HG03066 (cell line): ENCODE measurements at regions not wholly inside any gene's neighbourhood (a gene's known extent, or its start where the extent isn't known, plus 50 kb on each side); places are given as distances from the start of the nearest gene placed in this dataset.
"Not testable (repeated sequence)": the region's sequence is repeated elsewhere in the genome, so short reads cannot be mapped to it uniquely, and the experiment has no call there.

Experiments used
- ATAC-seq: cut with Tn5 transposase; IDR thresholded peaks from one replicate; pipeline ENCODE4 v1.9.1; 2021; ENCODE audit warnings: low read depth; ENCODE audit not compliant: unreplicated experiment

DNA sequence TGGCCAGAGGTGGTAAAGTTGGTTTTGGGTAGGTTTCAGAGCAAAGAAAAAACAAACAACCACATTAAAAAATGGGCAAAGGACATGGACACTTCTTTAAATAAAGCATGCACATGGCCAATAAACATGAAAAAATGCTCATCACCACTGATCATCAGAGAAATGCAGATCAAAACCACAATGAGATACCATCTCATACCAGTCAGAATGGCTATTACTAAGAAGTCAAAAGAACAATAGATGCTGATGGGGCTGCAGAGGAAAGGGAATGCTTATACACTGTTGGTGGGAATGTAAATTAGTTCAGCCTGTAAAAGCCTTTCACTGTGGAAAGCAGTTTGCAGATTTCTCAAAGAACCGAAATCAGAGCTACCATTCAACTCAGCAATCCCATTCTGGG lies 598.4 kb upstream of the SOX9 start:
- ATAC-seq: no peak

DNA sequence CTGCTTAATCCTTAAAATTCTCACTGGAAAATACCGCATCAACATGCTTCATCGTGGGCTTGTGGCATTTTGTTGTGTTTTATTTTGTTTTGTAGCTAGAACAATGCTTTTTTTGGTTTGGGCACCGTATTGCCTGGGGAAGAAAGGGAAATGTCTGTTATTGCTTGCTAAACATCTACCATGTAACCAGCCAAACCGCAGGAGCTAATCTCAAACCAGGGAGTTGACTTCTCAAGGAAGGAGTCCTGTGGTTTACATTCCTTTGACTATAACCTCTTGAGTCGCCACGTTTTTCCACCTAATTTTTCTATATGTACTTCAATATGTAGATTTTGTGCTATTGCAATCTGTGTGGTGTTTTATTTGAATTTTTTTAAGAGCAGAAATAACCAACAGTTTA lies 593.5 kb upstream of the SOX9 start:
- ATAC-seq: no peak

DNA sequence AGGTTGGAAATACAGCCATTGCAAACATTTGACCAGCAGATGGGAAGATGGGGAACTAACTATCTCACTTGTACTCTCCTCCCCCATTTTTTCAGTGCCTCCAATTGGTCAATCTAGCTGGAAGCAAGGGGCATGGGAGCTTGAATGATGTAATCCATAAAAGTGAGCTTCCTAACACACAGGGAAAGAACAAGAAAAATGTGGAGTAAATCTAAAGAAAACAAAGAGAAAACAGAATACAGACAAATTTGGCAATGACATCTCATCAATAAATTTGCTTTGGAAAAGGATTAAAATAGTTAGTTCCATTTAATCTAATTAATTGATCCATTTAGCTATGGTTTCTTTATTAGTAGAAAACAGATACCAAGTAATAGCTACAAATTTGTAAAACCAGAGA lies 592.6 kb upstream of the SOX9 start:
- no peak for ATAC-seq

- no peak for ATAC-seq
Observed at GRCh38 chr17:71530248-71530647, 590.6 kb upstream of the SOX9 start.

DNA sequence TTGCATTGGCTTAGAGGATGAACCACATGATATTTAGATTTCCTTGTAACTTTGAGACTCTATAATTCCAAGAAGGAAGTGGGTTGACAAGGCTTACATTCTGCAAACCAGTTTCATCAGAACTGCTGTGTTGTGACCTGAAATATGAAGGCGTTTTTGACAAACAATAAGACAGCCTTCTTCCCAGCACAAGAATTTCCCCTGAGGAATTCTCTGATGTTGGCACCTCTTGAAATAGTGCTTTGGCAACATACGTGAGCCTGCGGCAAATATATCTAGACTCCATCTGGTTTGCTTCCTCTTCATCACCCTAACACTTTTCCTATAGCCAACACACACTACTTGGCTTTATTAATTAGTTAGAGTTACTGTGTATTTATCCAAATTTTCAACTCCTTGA lies 585.5 kb upstream of the SOX9 start:
- ATAC-seq: no peak

- ATAC-seq: no peak
Observed at GRCh38 chr17:71546419-71546818, 574.4 kb upstream of the SOX9 start.

- no peak for ATAC-seq
Observed at GRCh38 chr17:71547904-71548303, 572.9 kb upstream of the SOX9 start.

GRCh38 chr17:71548540-71549190 lies 572.2 kb upstream of the SOX9 start:
- ATAC-seq: no peak

GRCh38 chr17:71550675-71551074 lies 570.1 kb upstream of the SOX9 start:
- ATAC-seq: no peak

GRCh38 chr17:71553381-71553780 lies 567.4 kb upstream of the SOX9 start:
- no peak for ATAC-seq

DNA sequence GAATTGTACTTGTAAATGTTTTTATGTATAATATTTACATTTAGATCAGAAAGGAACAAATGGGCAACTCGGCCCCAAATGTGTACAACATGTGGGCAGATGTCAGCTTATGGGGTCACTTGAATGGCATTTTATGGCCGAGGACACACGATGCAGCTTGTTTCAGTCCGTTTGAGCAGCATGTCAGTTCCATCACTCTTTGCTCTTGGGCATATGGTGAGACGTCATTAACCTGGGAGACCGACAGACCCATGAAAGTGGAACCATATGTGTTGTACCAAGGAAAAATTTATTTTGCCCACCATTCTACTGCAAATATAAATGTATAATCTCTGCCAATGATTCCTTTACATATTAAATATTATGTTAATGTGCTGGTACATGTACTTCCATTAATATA lies 561.9 kb upstream of the SOX9 start:
- ATAC-seq: no peak

DNA sequence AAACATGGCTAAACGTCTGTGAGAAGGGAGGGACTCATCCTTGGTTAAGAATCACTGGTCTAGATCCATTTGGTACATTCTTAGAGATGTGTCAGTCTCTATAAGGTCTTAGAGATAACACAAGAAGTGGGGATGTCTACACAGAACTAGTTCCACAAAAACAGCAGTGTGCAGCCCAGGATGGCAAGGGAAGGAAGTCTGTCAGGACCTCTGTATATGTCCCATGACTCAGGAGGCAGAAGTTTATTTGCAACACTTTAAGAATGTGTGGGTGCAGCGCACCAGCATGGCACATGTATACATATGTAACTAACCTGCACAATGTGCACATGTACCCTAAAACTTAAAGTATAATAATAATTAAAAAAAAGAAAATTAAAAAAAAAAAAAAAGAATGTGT lies 548.5 kb upstream of the SOX9 start:
- no peak for ATAC-seq

- no peak for ATAC-seq
Observed at GRCh38 chr17:71578446-71578845, 542.4 kb upstream of the SOX9 start.

GRCh38 chr17:71580220-71580619 lies 540.6 kb upstream of the SOX9 start:
- no peak for ATAC-seq

- ATAC-seq: no peak
Observed at GRCh38 chr17:71585540-71585939, 535.3 kb upstream of the SOX9 start.

DNA sequence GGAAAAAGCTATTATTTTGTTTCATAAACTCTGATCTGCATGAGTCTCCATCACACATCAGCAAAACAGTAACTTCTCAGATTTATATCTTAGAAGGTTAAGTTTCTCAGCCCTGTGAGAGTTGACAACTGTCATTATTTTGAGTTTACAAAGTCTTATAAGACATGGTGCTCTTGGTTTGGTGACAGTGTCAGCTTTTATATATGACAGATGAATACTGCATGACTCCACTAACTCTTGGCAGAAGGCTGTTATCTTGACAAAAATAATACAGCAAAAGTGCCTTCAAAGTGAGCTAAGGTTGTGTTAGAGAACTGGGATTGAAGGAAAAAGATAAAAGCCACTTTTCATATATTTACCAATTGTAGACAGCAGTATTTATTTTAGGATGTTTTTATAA lies 528.4 kb upstream of the SOX9 start:
- ATAC-seq: no peak

DNA sequence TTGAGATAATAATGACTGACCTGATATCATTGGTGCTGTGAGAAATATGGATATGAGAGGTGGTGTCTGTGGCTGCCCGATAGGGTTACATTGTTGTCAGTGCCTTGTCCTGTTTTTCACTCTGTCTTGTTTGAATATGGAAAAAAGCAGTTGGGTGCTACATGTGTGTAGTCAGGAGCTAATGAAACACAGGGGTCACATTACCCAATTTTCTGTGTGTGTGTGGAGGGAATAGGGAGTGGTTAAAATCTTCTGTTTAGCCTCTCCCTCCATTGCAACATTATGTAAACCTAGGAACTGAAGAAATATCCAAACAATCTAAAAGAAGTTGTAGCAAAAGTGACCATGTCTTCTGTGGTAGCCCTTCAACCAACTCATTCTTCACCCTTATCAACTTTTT lies 527.7 kb upstream of the SOX9 start:
- ATAC-seq: no peak

- not testable (repeated sequence) for ATAC-seq
Observed at GRCh38 chr17:71599583-71599982, 521.2 kb upstream of the SOX9 start.

- no peak for ATAC-seq
Observed at GRCh38 chr17:71600137-71600789, 520.6 kb upstream of the SOX9 start.

DNA sequence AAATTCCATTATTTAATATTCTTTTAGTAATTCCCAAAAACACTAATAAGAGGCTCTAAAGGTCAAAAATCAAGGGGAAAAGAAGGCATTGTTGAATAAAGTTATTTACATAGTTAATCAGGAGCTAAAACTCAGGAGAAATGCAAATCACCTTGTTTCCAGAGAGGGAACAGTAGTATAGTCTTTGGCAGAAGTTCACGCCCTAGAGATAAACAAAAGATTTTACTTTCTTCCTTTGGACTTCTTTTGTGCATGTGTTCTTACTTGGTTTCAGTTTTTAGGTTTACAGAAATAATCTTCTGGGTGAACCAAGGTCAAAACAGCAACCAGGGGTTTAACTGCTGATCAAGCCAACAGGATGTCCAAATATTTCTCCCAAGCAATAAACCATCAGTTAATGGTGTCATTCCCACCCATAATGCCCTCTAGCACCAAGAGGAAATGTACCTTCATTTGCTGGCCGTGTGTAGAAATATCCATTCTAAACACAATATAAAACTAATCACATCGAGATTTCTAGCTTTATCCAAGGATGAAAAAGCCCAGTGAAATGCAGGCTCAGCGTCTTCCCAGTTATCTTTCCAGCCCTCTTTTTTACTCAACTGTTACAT lies 518.8 kb upstream of the SOX9 start:
- ATAC-seq: no peak

GRCh38 chr17:71613996-71614395 lies 506.8 kb upstream of the SOX9 start:
- ATAC-seq: no peak

DNA sequence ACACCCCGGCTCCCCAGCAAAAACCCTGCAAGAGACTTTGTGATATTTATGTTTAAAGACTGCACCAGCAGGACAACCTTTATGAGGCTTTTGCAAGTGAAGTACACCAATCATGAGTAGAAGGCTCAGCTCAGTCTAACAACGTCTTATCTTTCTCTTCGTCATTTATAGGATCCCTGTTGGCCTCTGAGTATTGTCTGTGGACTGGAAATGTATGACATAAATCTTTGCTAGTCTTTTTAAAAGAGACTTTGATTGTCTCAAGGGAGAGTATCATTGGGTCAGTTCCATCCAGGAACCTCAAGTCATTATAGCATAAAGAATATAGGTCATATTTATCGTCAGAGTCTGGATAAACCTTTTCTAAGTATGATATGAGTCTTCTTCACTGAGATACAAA lies 505.0 kb upstream of the SOX9 start:
- no peak for ATAC-seq
